BE2C (cell line): ENCODE measurements at regions not wholly inside any gene's neighbourhood (a gene's known extent, or its start where the extent isn't known, plus 50 kb on each side); places are given as distances from the start of the nearest gene placed in this dataset.

Experiments used
- DNase-seq: peaks from one replicate; pipeline ENCODE4 v3.0.0-alpha.2; 2020
- H3K27me3 ChIP-seq: fragments of 250-450 bp; sonication (Bioruptor Pico); 2 replicates; pipeline ENCODE4 v1.5.1; 2020; ENCODE audit warnings: mild to moderate bottlenecking
- H3K36me3 ChIP-seq: fragments of 250-450 bp; sonication (Bioruptor Pico); 2 replicates; pipeline ENCODE4 v1.5.1; 2020; ENCODE audit warnings: mild to moderate bottlenecking
- H3K4me1 ChIP-seq: fragments of 250-450 bp; sonication (Bioruptor Pico); 2 replicates; pipeline ENCODE4 v1.5.1; 2020
- H3K4me3 ChIP-seq: 2 replicates; pipeline ENCODE4 v1.5.1; 2011; ENCODE audit warnings: low read depth, low read length
- H3K9me3 ChIP-seq: fragments of 250-450 bp; sonication (Bioruptor Pico); 2 replicates; pipeline ENCODE4 v1.5.1; 2020
- TF ChIP-seq, protein P1 (sequence below): IDR thresholded peaks from 2 replicates; pipeline ENCODE4 v1.5.1; 2012; ENCODE audit warnings: mild to moderate bottlenecking, low read depth, low read length

DNA sequence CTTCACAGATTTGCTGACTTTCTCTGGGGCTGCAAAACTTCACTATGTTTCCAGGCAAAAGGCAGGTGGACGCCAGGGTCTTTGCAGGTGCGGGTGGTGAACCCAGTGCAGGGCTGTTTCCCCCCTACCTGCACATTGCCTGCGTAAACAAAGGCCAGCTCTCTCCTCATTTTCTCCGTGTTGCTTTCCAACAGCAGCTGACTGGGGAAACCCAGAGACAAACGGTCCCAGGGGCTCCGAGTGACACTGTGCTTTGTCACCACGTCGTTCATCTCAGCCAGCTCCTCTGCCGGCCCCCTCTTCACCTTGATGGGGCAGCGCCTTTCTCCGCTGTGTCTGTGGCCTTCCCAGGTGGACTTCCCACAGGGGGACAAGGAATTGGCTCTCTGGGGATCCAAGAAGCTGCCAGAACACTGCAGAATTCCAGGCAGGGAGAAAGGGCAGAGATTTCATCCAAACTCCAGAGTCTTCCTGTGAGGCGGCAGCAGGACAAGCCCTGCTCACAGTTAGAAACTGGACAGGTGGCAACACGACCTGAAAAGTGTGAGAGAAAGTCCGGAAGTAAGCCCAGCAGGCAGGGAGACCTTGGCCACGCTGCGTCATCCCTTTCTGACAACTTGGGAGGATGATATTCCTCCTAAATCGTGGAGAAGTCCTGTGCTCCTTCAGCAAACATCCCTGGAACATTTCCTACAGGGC, 1493.7 kb downstream of the TBC1D22A start:
- TF ChIP-seq, protein P1, sequence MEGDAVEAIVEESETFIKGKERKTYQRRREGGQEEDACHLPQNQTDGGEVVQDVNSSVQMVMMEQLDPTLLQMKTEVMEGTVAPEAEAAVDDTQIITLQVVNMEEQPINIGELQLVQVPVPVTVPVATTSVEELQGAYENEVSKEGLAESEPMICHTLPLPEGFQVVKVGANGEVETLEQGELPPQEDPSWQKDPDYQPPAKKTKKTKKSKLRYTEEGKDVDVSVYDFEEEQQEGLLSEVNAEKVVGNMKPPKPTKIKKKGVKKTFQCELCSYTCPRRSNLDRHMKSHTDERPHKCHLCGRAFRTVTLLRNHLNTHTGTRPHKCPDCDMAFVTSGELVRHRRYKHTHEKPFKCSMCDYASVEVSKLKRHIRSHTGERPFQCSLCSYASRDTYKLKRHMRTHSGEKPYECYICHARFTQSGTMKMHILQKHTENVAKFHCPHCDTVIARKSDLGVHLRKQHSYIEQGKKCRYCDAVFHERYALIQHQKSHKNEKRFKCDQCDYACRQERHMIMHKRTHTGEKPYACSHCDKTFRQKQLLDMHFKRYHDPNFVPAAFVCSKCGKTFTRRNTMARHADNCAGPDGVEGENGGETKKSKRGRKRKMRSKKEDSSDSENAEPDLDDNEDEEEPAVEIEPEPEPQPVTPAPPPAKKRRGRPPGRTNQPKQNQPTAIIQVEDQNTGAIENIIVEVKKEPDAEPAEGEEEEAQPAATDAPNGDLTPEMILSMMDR = no peak

GRCh38 chr22:48254311-48254873, 1491.9 kb downstream of the TBC1D22A start:
- Histone ChIP-seq H3K4me1 (no peaks in the 10 kb centered on the region), H3K9me3 (no peaks in the 10 kb centered on the region; the same call in 1 of the 2 replicates), H3K27me3 (no peaks in the 10 kb centered on the region), H3K4me3 (no peak overlapping the region), H3K36me3 (no peaks in the 10 kb centered on the region)
- no peak for DNase-seq
- TF ChIP-seq, protein P1 = no peak

More for the DNA sequence above, 1493.7 kb downstream of the TBC1D22A start:
- Histone ChIP-seq H3K9me3 (peaks cover 2% of the 10 kb centered on the region; the same call in 1 of the 2 replicates), H3K27me3 (no peaks in the 10 kb centered on the region), H3K4me1 (no peaks in the 10 kb centered on the region), H3K4me3 (no peak overlapping the region), H3K36me3 (no peaks in the 10 kb centered on the region)
- DNase-seq = no peak

DNA sequence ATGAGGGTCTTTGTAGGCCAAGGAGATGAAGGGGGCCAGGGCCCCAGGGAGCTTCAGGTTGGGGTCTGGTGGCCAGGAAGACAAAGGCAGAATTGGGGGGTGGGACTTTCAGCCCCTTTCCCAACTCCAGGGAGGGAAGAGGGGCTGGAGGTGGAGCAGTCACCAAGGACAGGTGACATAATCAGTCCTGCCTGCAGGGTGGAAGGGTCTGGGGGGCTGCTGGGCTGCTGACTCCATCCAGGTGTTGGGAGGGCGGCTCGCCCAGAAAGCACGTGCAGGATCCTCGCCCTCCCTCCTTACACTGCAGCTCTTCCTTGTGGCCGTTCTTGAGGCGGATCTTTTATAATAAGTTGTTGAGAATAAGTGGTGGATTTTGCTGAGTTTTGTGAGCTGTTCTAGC, 1491.1 kb downstream of the TBC1D22A start:
- H3K4me3 ChIP-seq = no peak overlapping the region
- H3K36me3 ChIP-seq = no peaks in the 10 kb centered on the region
- no peaks in the 10 kb centered on the region for H3K27me3 ChIP-seq
- no peak for DNase-seq
- no peaks in the 10 kb centered on the region for H3K4me1 ChIP-seq
- TF ChIP-seq, protein P1 = no peak
- no peaks in the 10 kb centered on the region; the same call in 1 of the 2 replicates for H3K9me3 ChIP-seq

DNA sequence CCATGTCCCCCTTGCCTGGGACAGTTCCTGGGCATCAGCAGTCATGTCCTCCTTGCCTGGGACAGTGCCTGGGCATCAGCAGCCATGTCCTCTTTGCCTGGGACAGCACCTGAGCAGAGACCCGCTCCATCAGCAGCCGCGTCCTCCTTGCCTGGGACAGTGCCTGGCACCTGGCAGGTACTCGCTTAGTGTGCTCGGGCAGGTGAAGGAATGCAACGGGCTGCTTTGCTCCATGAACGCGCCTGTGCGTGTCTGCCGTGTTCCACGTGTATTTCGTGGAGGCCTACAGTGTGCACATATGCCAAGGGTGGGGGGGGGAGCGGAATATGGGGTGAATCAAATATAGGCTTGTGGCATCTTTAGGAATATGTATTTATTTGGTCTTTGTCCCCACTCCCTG, 1490.7 kb downstream of the TBC1D22A start:
- no peak for DNase-seq
- Histone ChIP-seq H3K4me1 (no peaks in the 10 kb centered on the region), H3K36me3 (no peaks in the 10 kb centered on the region), H3K9me3 (no peaks in the 10 kb centered on the region; the same call in 1 of the 2 replicates), H3K4me3 (no peak overlapping the region), H3K27me3 (no peaks in the 10 kb centered on the region)
- TF ChIP-seq, protein P1 = no peak

GRCh38 chr22:48251629-48252028, 1489.2 kb downstream of the TBC1D22A start:
- H3K4me1 ChIP-seq = no peaks in the 10 kb centered on the region
- no peaks in the 10 kb centered on the region; the same call in 1 of the 2 replicates for H3K9me3 ChIP-seq
- TF ChIP-seq, protein P1 = no peak
- H3K36me3 ChIP-seq = no peaks in the 10 kb centered on the region
- H3K4me3 ChIP-seq = no peak overlapping the region
- H3K27me3 ChIP-seq = no peaks in the 10 kb centered on the region
- DNase-seq = no peak

DNA sequence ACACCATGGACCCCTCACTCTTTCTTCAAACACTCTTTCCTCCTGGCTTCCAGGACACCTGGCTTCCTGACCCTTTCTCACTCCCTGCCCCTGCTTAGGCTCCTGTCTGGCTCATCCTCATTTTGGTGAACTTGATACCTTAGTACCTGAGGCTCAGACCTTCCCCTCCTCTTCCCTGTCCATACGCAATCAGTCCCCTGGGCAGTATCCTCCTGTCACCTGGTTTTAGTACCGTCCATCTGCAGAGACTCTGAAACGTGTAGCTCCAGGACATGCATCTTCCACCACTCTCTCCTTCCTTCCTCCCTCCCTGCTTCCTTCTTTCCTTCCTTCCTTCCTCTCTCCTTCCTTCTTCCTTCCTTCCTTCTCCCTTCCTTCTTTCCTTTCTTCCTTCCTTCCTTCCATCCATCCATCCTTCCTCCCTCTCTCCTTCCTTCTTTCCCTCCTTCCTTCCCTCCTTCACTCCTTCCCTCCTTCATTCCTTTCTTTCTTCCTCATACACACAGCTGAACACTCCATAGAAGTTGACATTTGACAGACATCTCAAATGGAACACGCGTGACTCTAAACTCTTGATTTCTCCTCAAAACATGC, 1488.6 kb downstream of the TBC1D22A start:
- Histone ChIP-seq H3K9me3 (no peaks in the 10 kb centered on the region; the same call in 1 of the 2 replicates), H3K27me3 (no peaks in the 10 kb centered on the region)
- TF ChIP-seq, protein P1 = no peak

More for the DNA sequence above, 1488.6 kb downstream of the TBC1D22A start:
- no peaks in the 10 kb centered on the region for H3K36me3 ChIP-seq
- DNase-seq = no peak
- no peaks in the 10 kb centered on the region for H3K4me1 ChIP-seq
- H3K4me3 ChIP-seq = no peak overlapping the region
